ENCODE measurements at regions not wholly inside any gene's neighbourhood (a gene's known extent, or its start where the extent isn't known, plus 50 kb on each side); places are given as distances from the start of the nearest gene placed in this dataset.

DNA sequence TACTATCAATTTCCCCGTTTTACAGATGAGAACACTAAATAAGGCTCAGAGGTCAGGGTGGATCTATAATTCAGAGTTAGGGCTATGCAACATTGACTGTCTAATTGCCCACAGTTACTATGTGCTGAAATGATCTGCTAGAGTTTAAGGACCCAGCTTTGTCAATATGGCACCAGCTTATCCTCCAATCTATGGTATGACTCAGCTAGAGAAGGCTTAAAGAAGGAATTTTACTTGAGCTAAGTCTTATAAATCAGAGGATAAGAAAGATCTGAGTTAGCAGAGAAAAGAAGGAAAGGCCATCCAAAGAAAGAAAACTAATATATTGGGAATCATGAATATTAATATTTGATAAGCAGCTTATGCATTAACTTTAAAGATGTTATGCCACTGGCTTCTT is 78.1 kb downstream of the ASB9 start:
- DNase-seq = no peak

GRCh38 chrX:15188039-15188438 is 81.8 kb downstream of the ASB9 start:
- DNase-seq = no peak

DNA sequence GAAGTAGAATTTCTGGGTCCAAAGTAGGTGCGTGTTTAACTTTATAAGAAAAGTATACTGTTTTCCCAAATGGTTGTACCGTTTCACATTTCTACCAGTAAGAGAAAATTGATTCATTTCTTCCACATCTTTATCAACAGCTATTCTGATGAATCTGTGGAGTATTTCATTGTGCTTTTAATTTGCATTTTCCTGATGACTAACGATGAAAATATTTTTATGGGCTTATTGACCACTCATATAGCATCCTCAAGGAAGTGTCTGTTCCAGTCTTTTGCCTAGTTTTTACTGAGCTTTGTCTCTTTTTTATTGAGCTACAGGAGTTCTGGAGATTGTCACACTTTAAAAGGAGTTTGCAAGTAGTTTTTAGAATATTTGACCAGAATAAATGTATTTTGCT is 92.6 kb downstream of the ASB9 start:
- no peak for DNase-seq

- DNase-seq = no peak
Observed at GRCh38 chrX:15173411-15173810, 96.5 kb downstream of the ASB9 start.

DNA sequence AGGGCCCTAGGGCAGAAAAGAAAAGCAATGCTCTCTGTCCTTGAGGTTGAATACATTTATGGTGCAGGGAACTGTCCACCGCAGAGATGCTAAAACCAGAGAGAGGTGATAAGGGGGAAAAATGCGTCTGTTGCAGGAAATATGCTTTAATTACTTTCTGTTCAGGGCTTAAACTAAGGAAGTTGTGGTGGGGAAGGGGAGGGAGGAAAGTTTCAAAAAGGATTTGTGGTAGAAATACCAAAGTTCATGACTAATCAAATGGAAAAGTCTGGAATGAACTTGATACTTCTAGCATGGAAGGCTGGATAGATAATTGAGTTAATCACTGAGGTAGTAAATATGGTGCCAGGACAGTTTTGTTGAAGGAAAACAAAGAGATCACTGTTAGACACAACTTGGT is 99.0 kb downstream of the ASB9 start:
- no peak for DNase-seq

DNA sequence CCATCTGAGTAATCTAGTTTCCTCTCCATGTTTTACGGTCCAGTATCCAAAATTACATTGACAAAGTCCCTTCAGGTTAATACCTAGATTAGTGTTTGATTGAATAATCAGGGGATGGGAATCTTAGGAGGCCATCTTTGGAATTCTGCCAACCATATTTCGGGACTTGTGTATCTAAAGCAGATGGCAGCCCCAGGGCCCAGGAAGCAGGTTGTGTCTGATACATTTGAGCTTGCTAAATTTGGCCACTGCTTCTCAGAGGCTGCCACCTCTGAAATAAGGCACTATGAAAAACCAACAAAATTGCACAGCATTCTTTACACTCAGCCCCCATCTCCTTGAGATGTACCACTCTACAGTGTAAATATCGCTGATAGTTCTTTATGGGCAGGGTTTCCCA is 102.1 kb downstream of the ASB9 start:
- no peak for DNase-seq

DNA sequence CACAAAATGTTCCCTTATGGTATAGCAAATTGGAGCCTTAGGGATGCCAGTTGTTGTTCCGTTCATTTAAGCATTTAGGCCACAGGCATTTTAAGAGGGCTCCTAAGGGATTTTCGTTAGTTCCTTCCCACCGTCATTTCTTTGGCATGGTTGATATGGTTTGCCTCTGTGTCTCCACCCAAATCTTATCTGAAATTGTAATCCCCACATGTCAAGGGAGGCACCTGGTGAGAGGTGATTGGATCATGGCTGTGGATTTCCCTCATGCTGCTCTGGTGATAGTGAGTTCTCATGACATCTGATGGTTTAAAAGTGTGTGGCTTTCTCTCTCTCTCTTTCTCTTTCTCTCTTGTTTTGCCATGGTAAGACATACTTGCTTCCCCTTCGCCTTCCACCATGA is 104.1 kb downstream of the ASB9 start:
- DNase-seq = no peak

GRCh38 chrX:15163131-15163530 is 106.8 kb downstream of the ASB9 start:
- no peak for DNase-seq

DNA sequence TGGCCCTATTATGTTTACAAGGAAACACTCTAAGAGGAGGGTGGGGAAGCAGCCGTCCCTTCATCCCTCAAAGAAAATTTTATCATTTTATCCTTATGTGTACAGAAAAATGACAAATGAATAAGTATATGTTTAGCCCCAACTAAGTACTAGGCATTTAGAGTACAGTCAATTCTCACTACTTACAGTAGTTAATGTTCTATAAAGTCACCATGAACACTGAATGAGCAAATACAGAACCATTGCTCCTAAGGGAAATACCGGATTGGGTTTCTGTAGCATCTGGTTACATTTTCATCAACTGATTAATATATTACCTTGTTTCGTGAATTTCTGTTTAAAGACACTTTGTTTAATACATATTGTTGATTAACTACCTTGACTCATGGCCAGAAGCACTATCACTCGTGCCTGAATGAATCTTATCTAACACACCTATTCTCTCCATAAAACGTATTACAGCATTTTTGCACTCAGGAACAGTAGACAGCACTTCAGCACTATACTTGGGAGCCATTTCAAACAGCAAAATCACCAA is 109.3 kb downstream of the ASB9 start:
- no peak for DNase-seq

GRCh38 chrX:15158736-15159406 is 111.0 kb downstream of the ASB9 start:
- no peak for DNase-seq

DNA sequence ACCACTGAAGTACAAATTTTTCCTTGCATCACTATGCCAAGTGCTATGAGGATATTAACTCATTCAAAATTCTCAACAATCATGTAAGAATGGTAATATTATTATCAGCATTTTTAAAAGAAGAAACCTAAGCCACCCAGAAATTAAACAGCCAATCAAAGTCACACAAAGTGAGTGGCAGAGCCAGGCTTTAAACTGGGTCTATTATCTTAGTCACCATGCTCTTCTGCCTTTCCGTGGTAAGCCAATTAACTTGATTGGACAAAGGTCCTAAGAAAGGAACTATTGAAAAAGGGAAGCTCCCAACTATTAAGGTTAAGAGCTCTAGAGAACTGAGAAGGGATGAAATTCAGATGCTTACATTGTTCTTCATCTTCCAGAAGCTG is 111.5 kb downstream of the ASB9 start:
- no peak for DNase-seq

GRCh38 chrX:15157624-15158023 is 112.3 kb downstream of the ASB9 start:
- DNase-seq = no peak

DNA sequence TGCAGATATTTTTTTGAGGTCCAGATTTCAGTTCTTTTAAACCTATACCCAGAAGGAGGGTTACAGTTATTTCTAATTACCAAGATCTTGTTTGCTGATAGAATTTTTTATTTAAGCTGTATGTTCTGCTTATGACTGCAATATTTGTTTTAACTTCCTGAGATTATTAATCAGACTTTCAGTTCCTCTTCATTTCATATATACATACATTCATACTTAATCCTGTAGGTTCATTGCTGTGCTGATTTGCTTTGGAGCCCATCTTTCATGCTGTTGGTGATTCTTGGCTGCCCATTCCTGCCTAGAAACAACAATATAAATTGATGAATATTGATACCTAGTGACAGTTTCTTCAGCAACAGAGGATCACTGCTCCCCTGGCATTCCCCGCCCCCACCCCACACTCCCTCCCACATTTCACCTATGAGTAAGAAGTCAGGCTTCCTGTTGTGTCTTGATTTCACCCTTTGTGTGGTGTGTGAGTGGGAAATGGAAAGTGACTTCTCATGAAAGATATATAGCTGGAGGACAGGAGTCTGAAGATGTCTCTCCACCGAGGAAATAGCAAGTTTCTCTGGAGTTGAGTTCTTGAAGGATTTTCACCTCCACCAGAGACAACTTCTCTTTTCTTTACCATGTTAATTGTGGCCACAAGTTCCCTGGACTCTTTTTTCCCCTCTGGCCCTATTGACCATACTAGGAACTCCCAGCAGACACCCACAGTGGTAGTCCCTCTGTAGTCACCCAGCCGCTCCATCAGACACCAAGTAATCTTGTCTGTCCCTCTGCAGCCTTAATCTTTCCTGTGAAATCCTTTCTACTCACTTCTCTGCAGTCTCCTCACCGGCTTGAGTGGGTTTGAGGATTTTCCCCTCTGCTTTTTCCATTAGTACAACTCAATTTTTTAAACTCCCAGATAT is 118.4 kb downstream of the ASB9 start:
- DNase-seq = no peak

DNA sequence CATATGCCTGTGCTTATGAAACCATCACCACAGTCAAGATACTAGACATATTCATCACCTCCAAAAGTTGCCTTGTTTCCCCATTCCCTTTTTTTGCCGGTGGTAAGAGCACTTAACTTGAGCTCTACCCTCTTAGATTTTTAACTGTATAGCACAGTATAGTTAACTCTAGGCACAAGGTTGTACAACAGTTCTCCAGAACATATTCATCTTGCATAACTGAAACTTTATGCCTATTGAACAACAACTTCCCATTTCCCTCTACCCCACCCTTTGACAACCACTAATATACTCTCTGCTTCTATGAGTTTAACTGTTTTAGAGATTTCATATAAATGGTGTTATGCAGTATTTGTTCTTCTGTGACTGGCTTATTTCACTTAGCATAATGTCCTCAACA is 119.3 kb downstream of the ASB9 start:
- DNase-seq = no peak

- no peak for DNase-seq
Observed at GRCh38 chrX:15146515-15146914, 123.4 kb downstream of the ASB9 start.

GRCh38 chrX:15143825-15144121 is 126.1 kb downstream of the ASB9 start:
- no peak for DNase-seq

DNA sequence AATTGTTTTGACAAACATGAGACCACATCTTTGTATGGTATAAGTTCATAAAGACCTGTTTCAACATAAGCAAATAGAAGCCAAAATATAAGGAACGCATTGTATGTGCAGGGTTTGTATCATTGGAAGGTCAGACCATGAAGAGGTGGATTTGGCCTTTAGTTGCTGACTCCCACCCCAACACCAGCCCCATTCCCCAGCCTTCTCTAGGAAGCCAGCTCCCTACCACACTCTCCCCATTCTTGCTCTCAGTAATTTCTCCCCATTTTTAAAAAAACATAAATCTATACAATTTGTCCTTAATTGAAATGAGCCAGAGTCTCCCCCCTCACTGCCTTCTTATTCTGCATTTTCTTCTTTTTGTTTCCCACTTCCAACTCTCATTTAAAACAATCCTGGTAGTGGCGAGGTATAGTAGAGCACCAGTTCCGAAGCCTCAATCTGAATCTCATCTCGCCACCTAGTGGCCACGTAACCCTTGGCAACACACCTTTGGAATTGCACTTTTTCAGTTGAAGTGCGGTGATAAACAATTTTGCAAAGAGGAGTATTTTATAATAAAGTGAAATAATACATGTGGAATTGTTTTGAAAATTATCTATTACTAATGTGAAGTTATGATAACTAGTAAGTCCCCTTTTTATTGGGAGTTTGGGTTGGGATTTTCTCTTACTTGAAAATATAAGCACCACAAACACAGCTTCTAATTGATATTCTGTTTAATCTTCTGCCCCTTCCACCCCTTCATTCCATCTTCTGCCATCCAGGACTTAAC is 126.6 kb downstream of the ASB9 start:
- DNase-seq = peak; percentile 3

- no peak for DNase-seq
Observed at GRCh38 chrX:15142084-15142715, 127.7 kb downstream of the ASB9 start.

DNA sequence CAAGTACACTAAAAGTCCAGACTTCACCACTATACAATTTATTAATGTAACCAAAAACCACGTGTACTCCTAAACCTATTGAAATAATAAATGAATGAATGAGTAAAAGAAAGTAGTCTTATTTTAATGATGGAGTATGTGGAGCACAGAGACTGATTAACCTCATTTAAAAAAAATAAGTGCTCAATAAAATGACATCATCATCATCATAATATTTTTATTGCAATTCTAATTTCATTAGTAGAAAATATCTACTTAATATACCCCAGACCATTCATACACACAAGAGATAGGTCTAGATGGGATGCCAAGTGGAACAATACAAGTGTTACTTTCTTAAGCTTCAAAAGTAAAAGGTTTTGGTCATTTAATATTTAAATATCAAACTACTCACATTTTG is 133.1 kb downstream of the ASB9 start:
- no peak for DNase-seq

DNA sequence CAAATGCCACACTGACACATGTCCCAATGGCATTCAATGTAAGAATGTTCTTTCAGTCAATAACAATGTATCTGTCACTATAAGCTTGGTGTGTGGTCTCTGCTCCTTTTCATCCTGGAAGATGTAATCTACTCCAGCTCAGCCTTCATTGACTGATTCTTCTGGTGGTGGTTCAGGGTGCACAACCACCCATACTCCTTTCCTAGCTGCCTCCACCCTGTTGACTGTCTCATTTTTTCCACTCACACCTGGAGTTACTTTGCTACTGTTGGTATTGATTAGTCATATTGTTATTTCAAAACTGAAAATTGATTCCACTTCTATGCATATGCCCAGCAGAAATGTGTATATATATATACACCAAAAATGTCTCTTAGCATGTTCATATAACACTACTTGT is 140.5 kb downstream of the ASB9 start:
- no peak for DNase-seq

DNA sequence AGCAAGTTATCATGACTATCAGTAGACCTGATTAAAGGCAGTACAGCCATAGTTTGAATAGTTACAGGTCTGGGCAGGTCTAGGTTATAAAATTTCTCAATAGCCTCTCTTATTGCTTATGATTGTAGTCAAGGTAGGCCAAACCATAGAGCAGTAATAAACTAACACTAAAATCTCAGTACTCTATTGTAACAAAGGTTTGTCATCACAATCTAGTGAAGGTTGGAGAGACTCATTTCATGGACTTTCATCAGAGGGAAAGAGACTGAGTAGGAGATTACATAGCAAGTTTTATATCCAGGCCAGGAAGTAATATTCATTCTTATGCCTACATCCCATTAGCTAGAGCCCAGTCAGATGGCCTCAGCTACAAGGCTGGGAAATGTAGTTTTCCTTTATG is 141.0 kb downstream of the ASB9 start:
- DNase-seq = no peak

- DNase-seq = no peak
Observed at GRCh38 chrX:15127010-15127409, 142.9 kb downstream of the ASB9 start.

- DNase-seq = no peak
Observed at GRCh38 chrX:15116900-15117299, 153.0 kb downstream of the ASB9 start.

All from NK-92 treated with Interleukin-12 subunit alpha and Interleukin-12 subunit beta, amount 100 ng/mL, for 24 hours (cell line).